Thoracic aorta (tissue), 2 donors: ENCODE measurements at regions not wholly inside any gene's neighbourhood (a gene's known extent, or its start where the extent isn't known, plus 50 kb on each side); places are given as distances from the start of the nearest gene placed in this dataset.

Experiments
- ATAC-seq: fragments of 150-250 bp; one replicate; pipeline ENCODE4 v1.8.0; 2017; ENCODE audit warnings: low read depth; ENCODE audit not compliant: insufficient number of reproducible peaks, low FRiP score
- DNase-seq: peaks from one replicate; pipeline ENCODE4 v3.0.0-alpha.2; 2020; ENCODE audit warnings: low spot score
- H3K27ac ChIP-seq, 2 donors: fragments of 200-600 bp; sonication (generic); 1 replicate in 1 of 2; 2 replicates in 1 of 2; pipeline ENCODE4 v1.5.1; 2016; ENCODE audit warnings: mild to moderate bottlenecking in 2 of 2, moderate library complexity in 2 of 2
- H3K27me3 ChIP-seq: fragments of 200-600 bp; sonication (generic); replicated peaks from 2 replicates; pipeline ENCODE4 v1.6.0; 2016; ENCODE audit warnings: mild to moderate bottlenecking; ENCODE audit not compliant: insufficient read depth
- H3K36me3 ChIP-seq: fragments of 200-600 bp; sonication (generic); one replicate; pipeline ENCODE4 v1.5.1; 2016
- H3K4me1 ChIP-seq, 2 donors: fragments of 200-600 bp; sonication (generic); 1 replicate in 1 of 2; 2 replicates in 1 of 2; pipeline versions ENCODE4 v1.5.1 to v1.6.0; 2016; ENCODE audit warnings: low read depth in 2 of 2, mild to moderate bottlenecking in 1 of 2; ENCODE audit not compliant: control insufficient read depth in 1 of 2
- H3K4me3 ChIP-seq: fragments of 200-600 bp; sonication (generic); 2 replicates; pipeline ENCODE4 v1.5.1; 2016; ENCODE audit warnings: mild to moderate bottlenecking
- H3K9me3 ChIP-seq: fragments of 200-600 bp; sonication (generic); 2 replicates; pipeline ENCODE4 v1.5.1; 2016
- TF ChIP-seq, protein P1 (sequence below): fragments of 200-600 bp; sonication (generic); IDR thresholded peaks from one replicate; pipeline ENCODE4 v1.5.1; 2019; ENCODE audit warnings: antibody characterized with exemption

DNA sequence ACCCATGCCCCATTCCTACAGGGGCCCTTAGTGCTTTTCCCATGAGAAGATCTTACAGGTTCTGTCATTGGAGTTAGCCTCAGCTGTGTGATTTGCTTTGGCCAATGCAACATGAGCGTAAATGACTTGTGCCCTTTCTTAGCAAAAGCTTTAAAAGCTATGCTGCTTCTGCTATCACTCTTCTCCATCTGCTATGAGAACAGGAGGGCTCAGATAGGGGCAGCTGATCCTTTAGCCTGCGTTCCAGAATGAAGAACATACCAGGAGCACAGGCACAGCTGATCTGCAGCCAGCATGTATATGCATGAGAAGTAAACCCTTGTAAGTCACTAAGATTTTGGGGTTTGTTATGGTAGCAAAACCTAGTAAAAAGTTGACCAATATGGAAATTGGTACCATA is 218.2 kb downstream of the SH2D4B start:
- DNase-seq, result no peak
- Histone ChIP-seq H3K4me1 (no peaks in the 10 kb centered on the region), H3K36me3 (no peaks in the 10 kb centered on the region), H3K9me3 (no peaks in the 10 kb centered on the region), H3K27me3 (no peaks in the 10 kb centered on the region), H3K27ac (no peak overlapping the region), H3K4me3 (no peak overlapping the region)
- no peak for ATAC-seq
- TF ChIP-seq, protein P1, sequence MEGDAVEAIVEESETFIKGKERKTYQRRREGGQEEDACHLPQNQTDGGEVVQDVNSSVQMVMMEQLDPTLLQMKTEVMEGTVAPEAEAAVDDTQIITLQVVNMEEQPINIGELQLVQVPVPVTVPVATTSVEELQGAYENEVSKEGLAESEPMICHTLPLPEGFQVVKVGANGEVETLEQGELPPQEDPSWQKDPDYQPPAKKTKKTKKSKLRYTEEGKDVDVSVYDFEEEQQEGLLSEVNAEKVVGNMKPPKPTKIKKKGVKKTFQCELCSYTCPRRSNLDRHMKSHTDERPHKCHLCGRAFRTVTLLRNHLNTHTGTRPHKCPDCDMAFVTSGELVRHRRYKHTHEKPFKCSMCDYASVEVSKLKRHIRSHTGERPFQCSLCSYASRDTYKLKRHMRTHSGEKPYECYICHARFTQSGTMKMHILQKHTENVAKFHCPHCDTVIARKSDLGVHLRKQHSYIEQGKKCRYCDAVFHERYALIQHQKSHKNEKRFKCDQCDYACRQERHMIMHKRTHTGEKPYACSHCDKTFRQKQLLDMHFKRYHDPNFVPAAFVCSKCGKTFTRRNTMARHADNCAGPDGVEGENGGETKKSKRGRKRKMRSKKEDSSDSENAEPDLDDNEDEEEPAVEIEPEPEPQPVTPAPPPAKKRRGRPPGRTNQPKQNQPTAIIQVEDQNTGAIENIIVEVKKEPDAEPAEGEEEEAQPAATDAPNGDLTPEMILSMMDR, result no peak

DNA sequence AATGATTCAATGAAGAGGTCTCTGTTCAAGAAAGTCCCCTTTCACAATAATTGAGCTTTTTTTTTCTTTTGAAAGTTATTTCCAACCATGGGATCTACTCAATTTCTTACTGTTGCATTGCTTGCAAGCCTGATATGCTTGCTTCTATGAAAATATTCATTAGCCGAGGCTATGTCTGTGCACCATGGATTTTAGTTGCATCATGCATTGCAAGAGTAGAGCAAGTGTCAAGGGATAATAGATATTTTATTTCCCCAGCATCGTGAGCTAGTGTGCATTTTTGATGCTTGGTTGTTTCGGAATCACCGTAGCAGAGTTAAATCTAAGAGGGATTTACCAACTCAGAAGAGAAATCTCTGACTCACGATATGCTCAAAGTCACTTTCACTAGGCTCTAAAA is 222.0 kb downstream of the SH2D4B start:
- Histone ChIP-seq H3K36me3 (no peaks in the 10 kb centered on the region), H3K27ac (no peak overlapping the region), H3K4me1 (no peaks in the 10 kb centered on the region), H3K9me3 (no peaks in the 10 kb centered on the region), H3K27me3 (no peaks in the 10 kb centered on the region), H3K4me3 (no peak overlapping the region)
- DNase-seq (no peak), ATAC-seq (no peak)
- TF ChIP-seq, protein P1, result no peak

DNA sequence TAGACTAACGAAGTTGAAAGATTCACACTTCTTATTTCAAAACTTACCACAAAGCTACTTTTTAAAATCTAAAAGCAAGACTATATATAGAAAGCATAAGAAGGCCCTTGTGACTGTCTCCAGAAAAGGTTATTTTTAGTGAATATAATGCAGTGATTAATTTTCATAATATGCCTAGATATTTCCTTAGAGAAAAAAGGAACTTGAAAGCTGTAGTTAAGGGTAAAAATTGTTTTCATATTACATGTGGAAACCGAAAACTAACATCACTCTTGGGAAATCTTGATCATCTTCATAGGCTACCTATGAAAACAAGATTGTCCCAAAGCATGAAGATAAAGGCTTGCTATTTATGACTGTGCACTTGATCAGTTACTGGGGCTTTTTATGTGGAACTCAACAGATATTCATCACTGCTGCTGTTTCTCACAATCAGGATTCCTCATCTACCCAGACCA is 223.2 kb downstream of the SH2D4B start:
- DNase-seq (no peak), ATAC-seq (no peak)
- Histone ChIP-seq H3K27me3 (no peaks in the 10 kb centered on the region), H3K9me3 (no peaks in the 10 kb centered on the region), H3K4me1 (no peaks in the 10 kb centered on the region), H3K4me3 (no peak overlapping the region), H3K27ac (no peak overlapping the region), H3K36me3 (no peaks in the 10 kb centered on the region)
- TF ChIP-seq, protein P1, result no peak

DNA sequence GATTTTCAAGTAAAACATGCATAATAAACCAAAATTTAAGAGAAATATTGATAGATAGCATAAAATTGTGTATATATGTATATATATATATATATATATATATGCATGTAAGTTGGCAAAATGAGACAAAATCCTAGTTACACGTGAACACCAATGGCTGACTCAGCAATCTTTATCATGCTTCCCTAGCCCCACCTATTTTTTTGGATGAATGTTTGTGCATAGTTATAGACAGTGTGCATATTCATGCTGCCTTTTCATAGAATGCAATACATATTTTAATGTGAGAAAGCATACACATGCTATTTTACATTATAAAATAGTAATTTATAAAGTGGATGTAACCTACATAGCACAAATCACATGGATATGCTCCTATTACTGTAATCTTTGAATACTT is 230.3 kb downstream of the SH2D4B start:
- ATAC-seq (no peak), DNase-seq (no peak)
- H3K9me3 ChIP-seq, result no peaks in the 10 kb centered on the region
- no peaks in the 10 kb centered on the region for H3K4me1 ChIP-seq
- H3K4me3 ChIP-seq, result no peak overlapping the region
- H3K36me3 ChIP-seq, result no peaks in the 10 kb centered on the region
- H3K27ac ChIP-seq, result no peak overlapping the region
- TF ChIP-seq, protein P1, result no peak
- H3K27me3 ChIP-seq, result no peaks in the 10 kb centered on the region

DNA sequence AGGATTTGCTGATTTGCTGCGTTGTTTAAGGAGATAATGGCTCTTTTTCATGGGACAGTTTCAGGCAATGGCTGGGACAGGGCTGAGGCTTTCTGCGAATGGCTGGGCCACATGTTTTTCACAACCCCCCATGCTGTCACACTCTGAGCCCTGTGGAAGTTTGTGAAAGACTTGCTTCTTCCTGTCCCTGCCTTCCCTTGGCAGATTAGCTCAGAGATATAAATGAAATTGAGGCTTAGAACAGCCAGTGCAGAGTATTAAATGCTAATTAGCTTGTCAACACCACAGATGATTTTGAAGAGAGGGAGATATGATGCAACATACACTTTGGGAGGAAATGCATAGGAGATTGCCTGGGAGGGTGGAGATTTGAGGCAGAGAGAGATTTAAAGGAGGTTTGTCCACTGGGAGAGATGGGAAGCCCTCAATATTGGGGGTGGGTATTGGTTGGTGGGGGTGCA is 232.0 kb downstream of the SH2D4B start:
- Histone ChIP-seq H3K27me3 (no peaks in the 10 kb centered on the region), H3K27ac (no peak overlapping the region), H3K4me1 (no peaks in the 10 kb centered on the region), H3K9me3 (no peaks in the 10 kb centered on the region), H3K4me3 (no peak overlapping the region), H3K36me3 (no peaks in the 10 kb centered on the region)
- TF ChIP-seq, protein P1, result no peak
- no peak for ATAC-seq
- no peak for DNase-seq
